Right lobe of liver (tissue), 4 donors: ENCODE measurements at regions not wholly inside any gene's neighbourhood (a gene's known extent, or its start where the extent isn't known, plus 50 kb on each side); places are given as distances from the start of the nearest gene placed in this dataset.

ENCODE experiments used
- CTCF ChIP-seq, 4 donors: fragments of 200-600 bp in 3 of 4; fragments of 450-650 bp in 1 of 4; IDR thresholded peaks; one replicate each; pipeline versions ENCODE4 v1.5.1 to v1.8.0; 2016 to 2022; ENCODE audit warnings: antibody characterized with exemption in 4 of 4, mild to moderate bottlenecking in 2 of 4
- POLR2A ChIP-seq: fragments of 450-650 bp; IDR thresholded peaks from one replicate; pipeline ENCODE4 v1.6.1; 2017; ENCODE audit warnings: antibody characterized with exemption, mild to moderate bottlenecking
- donor health status: DM: no; HTN: no; CAD: no.
- donor health status: DM: no; HTN: no; CAD: no.
- donor health status: DM: no; HTN: yes; CAD: no.

GRCh38 chr4:27210956-27211355 is 350.3 kb downstream of the STIM2 start:
- no peak for TF ChIP-seq CTCF (IDR thresholded peaks at IDR 0.05)
- TF ChIP-seq POLR2A, result no peak
